Neuron (in vitro differentiated cells): ENCODE measurements at regions not wholly inside any gene's neighbourhood (a gene's known extent, or its start where the extent isn't known, plus 50 kb on each side); places are given as distances from the start of the nearest gene placed in this dataset.

Source experiments
- H2AFZ ChIP-seq: one replicate; pipeline ENCODE4 v1.6.1; 2013; ENCODE audit warnings: low read depth, mild to moderate bottlenecking, inconsistent platforms, low read length, moderate library complexity
- H3K27me3 ChIP-seq: one replicate; pipeline ENCODE4 v1.6.1; 2013; ENCODE audit warnings: low read length; ENCODE audit not compliant: insufficient read depth
- H3K36me3 ChIP-seq: one replicate; pipeline ENCODE4 v1.6.1; 2013; ENCODE audit warnings: low read length; ENCODE audit not compliant: insufficient read depth
- H3K4me1 ChIP-seq: one replicate; pipeline ENCODE4 v1.6.1; 2013; ENCODE audit warnings: low read length; ENCODE audit not compliant: insufficient read depth
- H3K4me3 ChIP-seq: 2 replicates; pipeline ENCODE4 v1.5.1; 2013; ENCODE audit warnings: mild to moderate bottlenecking, low read length, moderate library complexity
- H3K9me3 ChIP-seq: one replicate; pipeline ENCODE4 v1.6.1; 2013; ENCODE audit warnings: low read length

DNA sequence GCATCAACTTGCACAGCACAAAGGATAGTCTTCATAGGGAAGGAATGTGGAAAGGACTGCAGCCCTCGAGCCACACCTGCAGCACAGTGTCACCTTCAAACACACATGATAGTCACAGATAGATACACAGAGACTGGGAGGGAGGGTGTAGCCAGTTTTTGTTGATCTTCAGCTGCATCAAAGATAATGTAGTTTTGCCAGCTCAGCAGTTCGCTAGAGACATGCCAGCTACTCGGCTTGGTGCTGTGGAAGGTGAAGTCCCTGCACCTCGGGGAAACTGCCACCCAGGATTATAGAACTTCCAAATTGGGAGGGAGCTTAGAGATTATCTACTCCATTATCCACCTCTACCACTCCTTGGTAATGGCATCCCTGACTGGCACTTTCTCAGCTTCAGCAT lies 92.9 kb upstream of the PAK3 start:
- Histone ChIP-seq H3K36me3 (no peaks in the 10 kb centered on the region), H3K27me3 (no peaks in the 10 kb centered on the region), H3K4me3 (no peak overlapping the region), H3K9me3 (no peaks in the 10 kb centered on the region), H2AFZ (no peak overlapping the region), H3K4me1 (no peaks in the 10 kb centered on the region)

- H3K27me3 ChIP-seq: no peaks in the 10 kb centered on the region
These were observed 103.4 kb upstream of the PAK3 start for GRCh38 chrX:110992611-110993010.

DNA sequence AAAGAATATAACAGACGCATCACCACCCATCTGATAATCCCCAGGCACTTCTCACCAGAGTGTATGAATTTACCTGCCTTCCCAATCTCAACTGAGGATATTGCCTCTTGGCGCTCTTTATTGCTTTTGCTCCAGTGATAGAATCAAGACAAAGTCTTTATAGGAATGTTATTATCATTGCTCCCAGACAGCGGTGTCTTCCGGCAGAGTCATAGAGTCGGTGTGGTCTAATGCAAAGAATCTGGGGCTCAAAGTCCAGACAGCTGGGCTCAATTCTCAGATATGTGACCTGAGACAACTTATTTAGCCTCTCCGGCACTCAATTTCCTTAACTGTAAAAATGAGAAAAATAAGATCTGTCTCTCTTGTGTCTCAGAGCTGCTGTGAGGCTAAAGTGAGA lies 106.1 kb upstream of the PAK3 start:
- Histone ChIP-seq H2AFZ (no peak overlapping the region), H3K4me3 (no peak overlapping the region), H3K27me3 (no peaks in the 10 kb centered on the region), H3K36me3 (no peaks in the 10 kb centered on the region), H3K9me3 (no peaks in the 10 kb centered on the region), H3K4me1 (no peaks in the 10 kb centered on the region)

More at GRCh38 chrX:110992611-110993010, 103.4 kb upstream of the PAK3 start:
- no peaks in the 10 kb centered on the region for H3K36me3 ChIP-seq
- no peak overlapping the region for H3K4me3 ChIP-seq
- no peak overlapping the region for H2AFZ ChIP-seq
- no peaks in the 10 kb centered on the region for H3K4me1 ChIP-seq
- no peaks in the 10 kb centered on the region for H3K9me3 ChIP-seq

DNA sequence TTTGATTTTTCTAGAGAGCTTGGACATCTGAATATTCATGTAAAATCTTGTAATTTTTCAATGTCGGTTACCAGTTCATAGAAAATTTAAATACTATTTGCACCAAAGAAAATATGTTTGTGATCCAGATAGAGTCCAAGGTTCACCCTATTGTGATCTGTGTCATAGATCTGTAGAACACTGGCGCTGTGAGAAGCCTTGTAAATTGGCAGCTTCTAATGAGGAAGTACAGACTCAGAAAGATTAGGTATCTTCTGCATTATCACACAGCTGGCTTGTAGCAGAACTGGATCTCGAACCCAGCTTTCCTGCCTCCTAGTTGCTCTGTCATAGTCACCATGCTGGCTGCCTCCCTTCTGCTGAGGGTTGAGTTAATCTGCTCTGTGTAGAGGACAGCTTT lies 106.5 kb upstream of the PAK3 start:
- Histone ChIP-seq H3K27me3 (no peaks in the 10 kb centered on the region), H3K4me3 (no peak overlapping the region), H2AFZ (no peak overlapping the region), H3K9me3 (no peaks in the 10 kb centered on the region), H3K4me1 (no peaks in the 10 kb centered on the region), H3K36me3 (no peaks in the 10 kb centered on the region)

DNA sequence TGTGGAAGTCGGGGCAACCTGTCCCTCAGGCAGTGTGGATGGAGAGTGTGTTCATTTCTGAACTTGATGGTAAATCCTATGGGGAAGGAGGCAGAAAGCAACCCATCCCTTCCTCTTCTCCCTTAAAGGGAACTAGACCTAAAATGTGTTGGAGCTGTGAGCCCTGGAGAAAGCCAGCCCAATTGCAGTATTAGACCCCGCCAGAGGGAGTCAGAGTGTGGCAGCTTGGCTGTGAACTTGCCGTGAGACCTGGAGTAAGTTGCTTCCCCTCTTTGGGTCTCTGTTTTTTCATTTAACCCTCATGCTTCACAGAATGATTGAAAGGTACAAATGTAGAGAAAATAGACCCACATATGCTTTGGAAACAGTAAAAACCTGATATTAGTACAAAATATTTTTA lies 108.7 kb upstream of the PAK3 start:
- H3K27me3 ChIP-seq: no peaks in the 10 kb centered on the region
- H3K9me3 ChIP-seq: no peaks in the 10 kb centered on the region
- no peak overlapping the region for H3K4me3 ChIP-seq
- no peak overlapping the region for H2AFZ ChIP-seq
- no peaks in the 10 kb centered on the region for H3K36me3 ChIP-seq
- no peaks in the 10 kb centered on the region for H3K4me1 ChIP-seq

DNA sequence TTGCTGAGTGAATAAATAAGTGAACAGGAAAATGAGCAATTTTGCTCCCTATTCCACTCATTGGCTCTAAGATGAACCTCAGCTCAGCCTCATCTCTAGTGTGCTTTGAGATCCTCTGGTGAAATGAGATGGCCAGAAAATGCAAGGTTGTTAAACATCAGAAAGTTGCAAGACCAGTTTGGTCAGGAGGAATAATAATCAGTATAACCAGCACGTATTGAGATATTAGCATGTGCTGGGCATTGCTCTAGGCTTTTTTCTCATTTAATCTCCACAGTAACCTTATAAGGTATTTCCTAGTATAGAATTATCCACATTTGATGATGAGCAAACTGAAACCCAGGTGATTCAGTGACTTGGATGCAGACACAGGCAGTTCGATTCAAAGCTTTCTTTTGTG lies 110.5 kb upstream of the PAK3 start:
- no peaks in the 10 kb centered on the region for H3K27me3 ChIP-seq

GRCh38 chrX:110983024-110983423 lies 113.0 kb upstream of the PAK3 start:
- no peaks in the 10 kb centered on the region for H3K27me3 ChIP-seq
- H3K9me3 ChIP-seq: no peaks in the 10 kb centered on the region
- no peaks in the 10 kb centered on the region for H3K4me1 ChIP-seq
- H3K4me3 ChIP-seq: no peak overlapping the region
- no peak overlapping the region for H2AFZ ChIP-seq
- no peaks in the 10 kb centered on the region for H3K36me3 ChIP-seq

More for the DNA sequence above, 110.5 kb upstream of the PAK3 start:
- Histone ChIP-seq H3K4me1 (no peaks in the 10 kb centered on the region), H3K9me3 (no peaks in the 10 kb centered on the region), H3K4me3 (no peak overlapping the region), H2AFZ (no peak overlapping the region), H3K36me3 (no peaks in the 10 kb centered on the region)

DNA sequence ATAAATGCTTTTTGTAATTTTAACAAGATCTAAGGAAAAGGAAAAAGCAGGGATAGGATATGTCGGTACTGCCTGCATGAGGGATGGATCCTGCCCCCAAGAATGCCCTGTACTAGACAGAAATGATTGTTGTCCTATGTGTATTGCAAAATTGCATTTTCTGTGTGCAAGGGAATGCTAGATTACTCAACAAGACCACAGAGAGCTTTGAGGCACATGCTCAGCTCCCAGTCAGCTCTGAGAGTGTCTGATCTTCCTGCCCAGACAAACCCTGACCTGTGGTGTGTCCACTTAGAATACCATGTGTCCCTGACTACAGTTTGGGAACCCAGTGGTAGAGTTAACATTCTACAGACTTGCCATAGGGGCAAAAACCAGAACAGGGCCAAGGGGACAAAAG lies 129.2 kb upstream of the PAK3 start:
- no peak overlapping the region for H2AFZ ChIP-seq
- H3K4me3 ChIP-seq: no peak overlapping the region
- H3K9me3 ChIP-seq: no peaks in the 10 kb centered on the region
- H3K4me1 ChIP-seq: no peaks in the 10 kb centered on the region
- no peaks in the 10 kb centered on the region for H3K36me3 ChIP-seq
- H3K27me3 ChIP-seq: no peaks in the 10 kb centered on the region

- H3K4me1 ChIP-seq: no peaks in the 10 kb centered on the region
- H2AFZ ChIP-seq: no peak overlapping the region
- H3K27me3 ChIP-seq: no peaks in the 10 kb centered on the region
- H3K9me3 ChIP-seq: no peaks in the 10 kb centered on the region
- no peak overlapping the region for H3K4me3 ChIP-seq
- H3K36me3 ChIP-seq: no peaks in the 10 kb centered on the region
These were observed 129.9 kb upstream of the PAK3 start for GRCh38 chrX:110966091-110966454.

GRCh38 chrX:110965409-110966090 lies 130.4 kb upstream of the PAK3 start:
- Histone ChIP-seq H3K4me3 (no peak overlapping the region), H3K27me3 (no peaks in the 10 kb centered on the region), H3K36me3 (no peaks in the 10 kb centered on the region), H3K9me3 (no peaks in the 10 kb centered on the region), H3K4me1 (no peaks in the 10 kb centered on the region), H2AFZ (no peak overlapping the region)

- Histone ChIP-seq H3K36me3 (no peaks in the 10 kb centered on the region), H3K27me3 (no peaks in the 10 kb centered on the region), H3K4me3 (no peak overlapping the region), H2AFZ (no peak overlapping the region), H3K9me3 (no peaks in the 10 kb centered on the region), H3K4me1 (no peaks in the 10 kb centered on the region)
These were observed 131.2 kb upstream of the PAK3 start for GRCh38 chrX:110964786-110965185.

- H3K4me3 ChIP-seq: no peak overlapping the region
- no peaks in the 10 kb centered on the region for H3K4me1 ChIP-seq
- H3K27me3 ChIP-seq: no peaks in the 10 kb centered on the region
- no peak overlapping the region for H2AFZ ChIP-seq
- H3K9me3 ChIP-seq: no peaks in the 10 kb centered on the region
- H3K36me3 ChIP-seq: no peaks in the 10 kb centered on the region
These were observed 133.5 kb upstream of the PAK3 start for GRCh38 chrX:110962451-110962850.

- Histone ChIP-seq H3K27me3 (no peaks in the 10 kb centered on the region), H3K4me3 (no peak overlapping the region), H3K36me3 (no peaks in the 10 kb centered on the region), H3K4me1 (no peaks in the 10 kb centered on the region), H3K9me3 (no peaks in the 10 kb centered on the region), H2AFZ (no peak overlapping the region)
These were observed 140.3 kb upstream of the PAK3 start for GRCh38 chrX:110955706-110956105.

DNA sequence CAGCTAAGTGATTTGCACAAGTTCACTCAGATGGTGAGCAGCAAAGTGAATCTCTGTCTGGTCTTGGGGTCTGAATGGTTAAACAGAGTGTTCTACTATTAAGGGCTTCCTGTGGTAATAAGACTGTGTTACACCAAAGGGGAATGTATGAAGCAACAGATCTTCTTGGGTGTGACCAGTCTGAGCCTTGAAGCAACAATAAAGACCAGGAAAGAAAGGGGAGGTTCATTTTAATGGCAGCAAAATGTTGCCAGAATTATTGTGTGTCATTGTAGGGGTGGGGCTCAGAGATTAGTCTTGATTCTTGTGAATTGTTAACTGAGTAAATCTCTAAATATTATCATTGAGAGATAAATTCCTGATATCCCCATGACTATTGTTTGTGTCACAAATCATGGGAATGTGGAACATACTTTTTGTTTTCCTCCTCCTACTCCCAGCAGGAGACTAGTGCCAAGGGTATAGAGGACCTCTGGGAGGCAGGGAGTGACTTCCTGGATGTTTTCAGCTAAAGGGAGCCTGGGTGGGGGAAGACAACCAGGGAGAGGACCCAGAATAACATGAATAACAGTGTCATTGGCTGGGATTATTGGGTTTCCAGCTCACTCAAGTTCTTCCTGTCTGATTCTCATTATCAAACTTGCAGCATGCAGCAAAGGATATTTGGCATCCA lies 141.4 kb upstream of the PAK3 start:
- H3K27me3 ChIP-seq: no peaks in the 10 kb centered on the region
- H3K4me1 ChIP-seq: no peaks in the 10 kb centered on the region
- H3K4me3 ChIP-seq: no peak overlapping the region
- no peaks in the 10 kb centered on the region for H3K9me3 ChIP-seq
- no peak overlapping the region for H2AFZ ChIP-seq
- no peaks in the 10 kb centered on the region for H3K36me3 ChIP-seq
